SK-N-MC (cell line): ENCODE measurements at regions not wholly inside any gene's neighbourhood (a gene's known extent, or its start where the extent isn't known, plus 50 kb on each side); places are given as distances from the start of the nearest gene placed in this dataset.

Experiments used
- EZH2 ChIP-seq: fragments of 200-600 bp; sonication (generic); IDR thresholded peaks from one replicate; pipeline ENCODE4 v1.6.1; 2017; ENCODE audit warnings: antibody characterized with exemption
- POLR2AphosphoS5 ChIP-seq: IDR thresholded peaks from 2 replicates; pipeline ENCODE4 v1.6.1; 2012; ENCODE audit warnings: mild to moderate bottlenecking, low read depth, low read length, borderline replicate concordance

- no peak for TF ChIP-seq EZH2
- TF ChIP-seq POLR2AphosphoS5: no peak
Observed at GRCh38 chr6:9204171-9204570, 768.8 kb upstream of the SLC35B3 start.
